MM.1S (cell line): ENCODE measurements at regions not wholly inside any gene's neighbourhood (a gene's known extent, or its start where the extent isn't known, plus 50 kb on each side); places are given as distances from the start of the nearest gene placed in this dataset.

ENCODE experiments used
- DNase-seq: peaks from one replicate; pipeline ENCODE4 v3.0.0-alpha.2; 2015
- H2AFZ ChIP-seq: fragments of 300-600 bp; sonication (generic); 2 replicates; pipeline ENCODE4 v1.6.0; 2016; ENCODE audit warnings: antibody characterized with exemption, low read length
- H3F3A ChIP-seq: fragments of 300-600 bp; sonication (generic); 2 replicates; pipeline ENCODE4 v1.6.1; 2016; ENCODE audit warnings: mild to moderate bottlenecking, antibody characterized with exemption, low read length, moderate library complexity, mixed read lengths; ENCODE audit not compliant: insufficient read depth
- H3K27ac ChIP-seq: fragments of 300-600 bp; sonication (generic); 2 replicates; pipeline ENCODE4 v1.5.1; 2016; ENCODE audit warnings: mild to moderate bottlenecking, low read length
- H3K27me3 ChIP-seq: fragments of 300-600 bp; sonication (generic); replicated peaks from 2 replicates; pipeline ENCODE4 v1.6.0; 2016; ENCODE audit warnings: low read length; ENCODE audit not compliant: insufficient read depth
- H3K36me3 ChIP-seq: fragments of 300-600 bp; sonication (generic); replicated peaks from 2 replicates; pipeline ENCODE4 v1.6.1; 2016; ENCODE audit warnings: mild to moderate bottlenecking, low read length, mixed read lengths; ENCODE audit not compliant: insufficient read depth
- H3K4me1 ChIP-seq: fragments of 300-600 bp; sonication (generic); 2 replicates; pipeline ENCODE4 v1.6.1; 2016; ENCODE audit warnings: low read length, mixed read lengths
- H3K4me2 ChIP-seq: fragments of 300-600 bp; sonication (generic); 2 replicates; pipeline ENCODE4 v1.6.0; 2016; ENCODE audit warnings: low read depth, low read length
- H3K4me3 ChIP-seq: fragments of 300-600 bp; sonication (generic); 2 replicates; pipeline ENCODE4 v1.5.1; 2016; ENCODE audit warnings: low read length, mixed read lengths
- H3K79me2 ChIP-seq: fragments of 300-600 bp; sonication (generic); 2 replicates; pipeline ENCODE4 v1.6.1; 2016; ENCODE audit warnings: mixed run types, low read length, mixed read lengths
- H3K9ac ChIP-seq: fragments of 300-600 bp; sonication (generic); 2 replicates; pipeline ENCODE4 v1.6.1; 2016; ENCODE audit warnings: low read length, mixed read lengths
- H3K9me2 ChIP-seq: fragments of 300-600 bp; sonication (generic); replicated peaks from 2 replicates; pipeline ENCODE4 v1.6.1; 2016; ENCODE audit warnings: mild to moderate bottlenecking, low read length, mixed read lengths; ENCODE audit not compliant: insufficient read depth
- H3K9me3 ChIP-seq: fragments of 300-600 bp; sonication (generic); replicated peaks from 2 replicates; pipeline ENCODE4 v1.6.1; 2016; ENCODE audit warnings: mild to moderate bottlenecking, low read length, mixed read lengths; ENCODE audit not compliant: insufficient read depth
- H4K20me1 ChIP-seq: fragments of 300-600 bp; sonication (generic); 2 replicates; pipeline ENCODE4 v1.6.1; 2016; ENCODE audit warnings: mild to moderate bottlenecking, low read length, moderate library complexity, mixed read lengths; ENCODE audit not compliant: insufficient read depth
- EZH2 ChIP-seq: fragments of 300-600 bp; sonication (generic); optimal IDR thresholded peaks from 2 replicates; pipeline ENCODE3; 2017; ENCODE audit warnings: low read depth, mild to moderate bottlenecking, antibody characterized with exemption, low read length, mixed read lengths
- EZH2phosphoT487 ChIP-seq: fragments of 300-600 bp; sonication (generic); IDR thresholded peaks from 2 replicates; pipeline ENCODE4 v1.6.1; 2018; ENCODE audit warnings: antibody characterized with exemption, low read length
- TF ChIP-seq, protein P1 (sequence below): fragments of 300-600 bp; sonication (generic); IDR thresholded peaks from 2 replicates; pipeline ENCODE4 v1.5.1; 2016; ENCODE audit warnings: antibody characterized with exemption, low read length, mixed read lengths

DNA sequence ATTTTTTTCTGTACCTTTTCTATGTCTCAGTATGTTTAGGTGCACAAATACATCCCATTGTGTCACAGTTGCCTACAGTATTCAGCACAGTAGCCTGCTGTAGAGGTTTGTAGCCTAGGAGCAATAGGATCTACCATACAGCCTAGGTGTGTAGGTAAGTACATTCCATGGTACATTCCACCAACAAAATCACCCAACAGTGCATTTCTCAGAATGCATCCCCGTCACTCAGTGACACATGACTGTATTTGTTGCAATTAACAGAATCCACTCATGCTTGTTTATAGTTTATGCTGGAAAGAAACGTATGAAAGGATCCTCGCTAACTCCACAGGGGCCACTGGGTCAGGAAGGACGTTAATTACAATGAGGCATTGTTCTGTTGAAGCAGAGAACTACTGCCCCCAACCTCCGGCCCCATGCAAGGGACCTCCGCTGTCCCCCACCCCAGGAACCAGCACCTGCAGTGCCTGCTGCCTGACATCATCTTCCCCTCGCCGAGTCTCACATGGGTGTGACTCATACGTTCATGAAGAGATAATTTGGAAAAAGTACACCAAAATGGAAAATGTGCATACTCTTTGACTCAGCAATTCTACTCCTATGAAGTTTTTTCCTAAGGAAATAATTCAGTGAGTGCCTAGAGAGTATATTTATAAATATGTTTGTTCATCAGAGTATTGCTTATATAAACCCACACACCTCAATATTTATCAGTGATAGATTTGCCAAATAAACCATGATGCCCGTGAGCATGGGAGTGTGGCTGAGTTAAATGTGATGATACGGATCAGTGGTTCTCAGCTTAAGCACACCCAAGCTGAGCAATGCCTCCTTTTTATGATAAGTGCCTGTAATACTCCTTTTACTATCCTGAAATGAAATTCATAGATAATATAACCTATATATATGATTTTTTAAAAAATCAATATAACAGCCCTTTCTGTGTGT lies 156.4 kb upstream of the ECI2 start:
- Histone ChIP-seq H3K9me3 (no peaks in the 10 kb centered on the region), H3K4me1 (no peaks in the 10 kb centered on the region), H3K36me3 (no peaks in the 10 kb centered on the region), H3K4me2 (no peak overlapping the region), H3K4me3 (no peak overlapping the region), H3K27me3 (no peaks in the 10 kb centered on the region), H3K79me2 (no peaks in the 10 kb centered on the region), H3F3A (no peaks in the 10 kb centered on the region), H4K20me1 (no peaks in the 10 kb centered on the region), H3K9ac (no peak overlapping the region), H3K9me2 (no peaks in the 10 kb centered on the region), H2AFZ (no peak overlapping the region), H3K27ac (no peak overlapping the region)
- TF ChIP-seq EZH2 (no peak), EZH2phosphoT487 (no peak)
- TF ChIP-seq, protein P1, sequence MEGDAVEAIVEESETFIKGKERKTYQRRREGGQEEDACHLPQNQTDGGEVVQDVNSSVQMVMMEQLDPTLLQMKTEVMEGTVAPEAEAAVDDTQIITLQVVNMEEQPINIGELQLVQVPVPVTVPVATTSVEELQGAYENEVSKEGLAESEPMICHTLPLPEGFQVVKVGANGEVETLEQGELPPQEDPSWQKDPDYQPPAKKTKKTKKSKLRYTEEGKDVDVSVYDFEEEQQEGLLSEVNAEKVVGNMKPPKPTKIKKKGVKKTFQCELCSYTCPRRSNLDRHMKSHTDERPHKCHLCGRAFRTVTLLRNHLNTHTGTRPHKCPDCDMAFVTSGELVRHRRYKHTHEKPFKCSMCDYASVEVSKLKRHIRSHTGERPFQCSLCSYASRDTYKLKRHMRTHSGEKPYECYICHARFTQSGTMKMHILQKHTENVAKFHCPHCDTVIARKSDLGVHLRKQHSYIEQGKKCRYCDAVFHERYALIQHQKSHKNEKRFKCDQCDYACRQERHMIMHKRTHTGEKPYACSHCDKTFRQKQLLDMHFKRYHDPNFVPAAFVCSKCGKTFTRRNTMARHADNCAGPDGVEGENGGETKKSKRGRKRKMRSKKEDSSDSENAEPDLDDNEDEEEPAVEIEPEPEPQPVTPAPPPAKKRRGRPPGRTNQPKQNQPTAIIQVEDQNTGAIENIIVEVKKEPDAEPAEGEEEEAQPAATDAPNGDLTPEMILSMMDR: no peak
- DNase-seq: no peak

DNA sequence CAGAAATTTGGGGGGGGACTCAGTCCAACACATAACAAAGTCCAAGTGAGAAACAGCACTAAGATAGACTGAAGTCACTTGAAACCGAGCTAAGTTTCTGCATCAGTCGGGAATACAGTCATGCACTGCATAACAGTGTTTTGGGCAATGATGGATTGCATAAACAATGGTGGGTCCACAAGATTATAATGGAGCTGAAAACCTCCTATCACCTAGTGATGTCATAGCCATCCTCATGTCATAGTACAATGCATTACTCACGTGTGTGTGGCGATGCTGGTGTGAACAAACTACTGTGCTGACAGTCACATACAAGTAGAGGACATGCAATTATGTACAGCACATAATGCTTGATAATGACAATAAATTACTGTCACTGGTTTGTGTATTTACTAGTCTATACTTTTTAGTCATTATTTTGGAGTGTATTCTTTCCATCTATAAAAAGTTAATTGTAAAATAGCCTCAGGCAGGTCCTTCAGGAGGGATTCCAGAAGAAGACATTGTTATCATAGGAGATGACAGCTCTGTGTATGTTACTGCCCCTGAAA lies 154.5 kb upstream of the ECI2 start:
- no peak overlapping the region for H3K4me2 ChIP-seq
- H3K9me3 ChIP-seq: no peaks in the 10 kb centered on the region
- H4K20me1 ChIP-seq: no peaks in the 10 kb centered on the region
- H3K36me3 ChIP-seq: no peaks in the 10 kb centered on the region
- H3K9me2 ChIP-seq: no peaks in the 10 kb centered on the region
- H3F3A ChIP-seq: no peaks in the 10 kb centered on the region
- H3K4me3 ChIP-seq: no peak overlapping the region
- H3K27me3 ChIP-seq: no peaks in the 10 kb centered on the region
- H3K27ac ChIP-seq: no peak overlapping the region
- no peak for DNase-seq
- H3K79me2 ChIP-seq: no peaks in the 10 kb centered on the region
- no peaks in the 10 kb centered on the region for H3K4me1 ChIP-seq
- H2AFZ ChIP-seq: no peak overlapping the region
- TF ChIP-seq, protein P1: no peak
- TF ChIP-seq EZH2 (no peak), EZH2phosphoT487 (no peak)
- H3K9ac ChIP-seq: no peak overlapping the region

DNA sequence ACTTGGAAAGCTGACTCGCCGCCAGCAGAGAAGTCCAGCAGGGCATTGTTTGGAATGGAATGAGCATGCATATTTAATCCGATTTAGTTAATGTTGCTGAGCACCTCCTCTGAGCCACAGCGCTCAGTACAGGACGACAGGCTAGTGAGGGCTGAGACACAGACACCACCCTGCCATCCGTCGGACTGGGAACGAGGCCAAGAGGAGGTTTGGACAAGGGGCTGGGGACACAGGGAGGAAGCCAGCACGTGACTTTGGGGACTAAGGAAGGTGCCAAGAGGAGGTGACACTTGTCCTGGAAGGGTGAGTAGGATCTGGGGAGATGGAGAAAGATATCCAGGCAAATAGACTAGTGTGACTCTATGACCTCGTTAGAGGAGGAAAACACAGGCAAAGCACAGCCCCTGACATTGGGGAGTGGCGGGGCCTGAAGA lies 152.5 kb upstream of the ECI2 start:
- H3K4me3 ChIP-seq: no peak overlapping the region
- DNase-seq: no peak
- H3K27me3 ChIP-seq: no peaks in the 10 kb centered on the region
- no peaks in the 10 kb centered on the region for H3K9me3 ChIP-seq
- no peaks in the 10 kb centered on the region for H4K20me1 ChIP-seq
- H3F3A ChIP-seq: no peaks in the 10 kb centered on the region
- H3K36me3 ChIP-seq: no peaks in the 10 kb centered on the region
- no peak overlapping the region for H3K4me2 ChIP-seq
- H3K9ac ChIP-seq: no peak overlapping the region
- H3K4me1 ChIP-seq: no peaks in the 10 kb centered on the region
- H2AFZ ChIP-seq: no peak overlapping the region
- H3K79me2 ChIP-seq: no peaks in the 10 kb centered on the region
- no peak for TF ChIP-seq EZH2phosphoT487
- no peak for TF ChIP-seq EZH2
- TF ChIP-seq, protein P1: no peak
- no peaks in the 10 kb centered on the region for H3K9me2 ChIP-seq
- no peak overlapping the region for H3K27ac ChIP-seq
